Thyroid gland (tissue), 4 donors: ENCODE measurements at regions not wholly inside any gene's neighbourhood (a gene's known extent, or its start where the extent isn't known, plus 50 kb on each side); places are given as distances from the start of the nearest gene placed in this dataset.

Experiments used
- DNase-seq, 2 donors: peaks; one replicate each; pipeline ENCODE4 v3.0.0-alpha.2; 2019
- H3K27ac ChIP-seq, 3 donors: fragments of 200-600 bp; sonication (generic); 1 replicate in 2 of 3; 2 replicates in 1 of 3; pipeline ENCODE4 v1.5.1; 2016 to 2019; ENCODE audit warnings: mild to moderate bottlenecking in 1 of 3, moderate library complexity in 1 of 3
- H3K27me3 ChIP-seq: fragments of 200-600 bp; sonication (generic); one replicate; pipeline ENCODE4 v1.5.1; 2019
- H3K36me3 ChIP-seq, 2 donors: fragments of 200-600 bp; sonication (generic); one replicate each; pipeline ENCODE4 v1.5.1; 2016 to 2019
- H3K4me1 ChIP-seq, 2 donors: fragments of 200-600 bp; sonication (generic); one replicate each; pipeline ENCODE4 v1.5.1; 2017 to 2019
- H3K4me3 ChIP-seq, 3 donors: fragments of 200-600 bp; sonication (generic); replicated peaks in 1 of 3; 1 replicate in 2 of 3; 2 replicates in 1 of 3; pipeline ENCODE4 v1.5.1; 2016; ENCODE audit warnings: mild to moderate bottlenecking in 1 of 3
- H3K9me3 ChIP-seq: fragments of 200-600 bp; sonication (generic); one replicate; pipeline ENCODE4 v1.5.1; 2017
- POLR2A ChIP-seq, 2 donors: fragments of 450-650 bp; IDR thresholded peaks; one replicate each; pipeline ENCODE4 v1.6.1; 2017; ENCODE audit warnings: antibody characterized with exemption in 2 of 2, mild to moderate bottlenecking in 2 of 2, moderate library complexity in 1 of 2
- WGBS, 2 donors: methylation state at CpG; one replicate each; pipeline ENCODE4 v1.1.5; 2017; 5-methylcytosine and 5-hydroxymethylcytosine counted together
- intact Hi-C: fragments of 100-400 bp; cut with DNase I; formaldehyde crosslinking; loops from one replicate; pipeline ENCODE4 v1.15.1; 2023
- TF ChIP-seq, protein P1 (sequence below), 6 experiments: fragments of 200-600 bp in 3 of 6; fragments of 450-650 bp in 3 of 6; sonication (generic) in 3 of 6; IDR thresholded peaks; one replicate each; pipeline ENCODE4 v1.5.1; 2016 to 2019; ENCODE audit warnings: antibody characterized with exemption in 6 of 6, mild to moderate bottlenecking in 2 of 6, inconsistent platforms in 1 of 6, moderate library complexity in 1 of 6

- no peak for TF ChIP-seq POLR2A (IDR thresholded peaks at IDR 0.05)
- TF ChIP-seq, protein P1, sequence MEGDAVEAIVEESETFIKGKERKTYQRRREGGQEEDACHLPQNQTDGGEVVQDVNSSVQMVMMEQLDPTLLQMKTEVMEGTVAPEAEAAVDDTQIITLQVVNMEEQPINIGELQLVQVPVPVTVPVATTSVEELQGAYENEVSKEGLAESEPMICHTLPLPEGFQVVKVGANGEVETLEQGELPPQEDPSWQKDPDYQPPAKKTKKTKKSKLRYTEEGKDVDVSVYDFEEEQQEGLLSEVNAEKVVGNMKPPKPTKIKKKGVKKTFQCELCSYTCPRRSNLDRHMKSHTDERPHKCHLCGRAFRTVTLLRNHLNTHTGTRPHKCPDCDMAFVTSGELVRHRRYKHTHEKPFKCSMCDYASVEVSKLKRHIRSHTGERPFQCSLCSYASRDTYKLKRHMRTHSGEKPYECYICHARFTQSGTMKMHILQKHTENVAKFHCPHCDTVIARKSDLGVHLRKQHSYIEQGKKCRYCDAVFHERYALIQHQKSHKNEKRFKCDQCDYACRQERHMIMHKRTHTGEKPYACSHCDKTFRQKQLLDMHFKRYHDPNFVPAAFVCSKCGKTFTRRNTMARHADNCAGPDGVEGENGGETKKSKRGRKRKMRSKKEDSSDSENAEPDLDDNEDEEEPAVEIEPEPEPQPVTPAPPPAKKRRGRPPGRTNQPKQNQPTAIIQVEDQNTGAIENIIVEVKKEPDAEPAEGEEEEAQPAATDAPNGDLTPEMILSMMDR (IDR thresholded peaks at IDR 0.05): no peak
- H3K36me3 ChIP-seq: no peaks in the 10 kb centered on the region
- 89 to 94% methylated on average over 1 to 2 of the region's 2 CpGs for WGBS, 2 donors
- intact Hi-C loops: no loop called here
- H3K4me1 ChIP-seq: no peaks in the 10 kb centered on the region
- no peak for DNase-seq
- no peaks in the 10 kb centered on the region for H3K27me3 ChIP-seq
- H3K4me3 ChIP-seq: no peak overlapping the region
- H3K27ac ChIP-seq: no peak overlapping the region
- H3K9me3 ChIP-seq: no peaks in the 10 kb centered on the region
Measured at GRCh38 chr16:50440531-50440930, 71.7 kb upstream of the BRD7 start.

- Histone ChIP-seq H3K36me3 (no peaks in the 10 kb centered on the region), H3K27ac (no peak overlapping the region), H3K4me1 (no peaks in the 10 kb centered on the region), H3K27me3 (no peaks in the 10 kb centered on the region), H3K9me3 (no peaks in the 10 kb centered on the region), H3K4me3 (no peak overlapping the region)
- no peak for DNase-seq
- TF ChIP-seq, protein P1 (IDR thresholded peaks at IDR 0.05): no peak
- no peak for TF ChIP-seq POLR2A (IDR thresholded peaks at IDR 0.05)
- intact Hi-C loops: no loop called here
- 71 to 75% methylated on average over 10 to 13 of the region's 13 CpGs for WGBS, 2 donors
Measured at GRCh38 chr16:50437769-50438437, 69.1 kb upstream of the BRD7 start.

DNA sequence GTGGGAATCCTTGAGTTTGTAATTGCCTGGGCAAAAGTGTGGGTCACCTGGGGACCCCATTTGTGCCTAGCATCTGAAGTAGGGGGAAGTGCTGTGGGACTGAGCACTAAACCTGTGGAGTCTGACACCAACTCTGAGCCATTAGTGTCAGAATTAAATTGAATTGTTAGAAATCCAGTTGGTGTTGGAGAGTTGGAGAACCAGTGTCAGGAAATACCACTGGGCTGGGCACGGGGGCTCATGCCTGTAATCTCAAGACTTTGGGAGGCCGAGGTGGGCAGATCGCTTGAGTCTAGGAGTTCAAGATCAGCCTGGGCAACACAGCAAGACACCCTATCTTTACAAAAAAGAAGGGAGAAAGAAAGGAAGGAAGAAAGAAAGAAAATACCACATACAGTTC lies 67.5 kb upstream of the BRD7 start:
- no peak for DNase-seq

DNA sequence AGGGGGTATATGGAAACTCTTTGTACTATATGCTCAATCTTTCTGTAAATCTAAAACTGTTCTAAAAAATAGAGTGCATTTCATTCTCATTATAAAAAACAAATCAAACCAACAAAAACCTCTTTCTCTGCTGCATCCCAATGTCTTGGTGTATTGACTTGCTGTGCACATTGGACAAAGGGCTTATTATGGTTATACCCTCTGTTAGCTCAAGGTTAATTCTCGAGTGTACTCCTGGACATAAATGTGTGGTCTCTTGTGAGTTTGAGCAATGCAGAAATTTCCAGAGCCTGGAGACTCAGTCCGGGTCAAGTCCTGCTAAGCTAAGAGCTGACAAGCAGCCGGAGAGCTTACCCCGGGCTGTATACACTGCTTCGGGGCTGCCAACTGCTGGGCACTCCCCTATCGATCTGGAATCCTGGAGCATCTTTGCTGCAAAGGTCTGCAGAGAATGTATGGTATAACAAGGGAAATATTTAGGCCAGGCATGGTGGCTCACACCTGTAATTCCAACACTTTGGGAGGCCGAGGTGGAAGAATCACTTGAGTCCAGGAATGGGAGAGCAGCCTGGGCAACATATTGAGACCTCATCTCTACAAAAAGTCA lies 66.2 kb upstream of the BRD7 start:
- intact Hi-C loops: no loop called here
- H3K27me3 ChIP-seq: no peaks in the 10 kb centered on the region
- TF ChIP-seq, protein P1 (IDR thresholded peaks at IDR 0.05): no peak
- TF ChIP-seq POLR2A (IDR thresholded peaks at IDR 0.05): no peak
- H3K27ac ChIP-seq: no peak overlapping the region
- H3K4me1 ChIP-seq: no peaks in the 10 kb centered on the region
- H3K4me3 ChIP-seq: no peak overlapping the region
- no peaks in the 10 kb centered on the region for H3K9me3 ChIP-seq
- no peaks in the 10 kb centered on the region for H3K36me3 ChIP-seq
- 87 to 89% methylated on average over 5 to 7 of the region's 7 CpGs for WGBS, 2 donors
- DNase-seq: no peak

More for the DNA sequence above, 67.5 kb upstream of the BRD7 start:
- no peaks in the 10 kb centered on the region for H3K36me3 ChIP-seq
- H3K9me3 ChIP-seq: no peaks in the 10 kb centered on the region
- no peak overlapping the region for H3K27ac ChIP-seq
- no peak for TF ChIP-seq POLR2A (IDR thresholded peaks at IDR 0.05)
- TF ChIP-seq, protein P1 (IDR thresholded peaks at IDR 0.05): no peak
- no peak overlapping the region for H3K4me3 ChIP-seq
- H3K4me1 ChIP-seq: no peaks in the 10 kb centered on the region
- WGBS, 2 donors: 84 to 93% methylated on average over 3 of the region's 3 CpGs
- intact Hi-C loops: no loop called here
- H3K27me3 ChIP-seq: no peaks in the 10 kb centered on the region

GRCh38 chr16:50430076-50430475 lies 61.3 kb upstream of the BRD7 start:
- Histone ChIP-seq H3K9me3 (no peaks in the 10 kb centered on the region), H3K4me1 (no peaks in the 10 kb centered on the region), H3K27ac (no peak overlapping the region), H3K4me3 (no peak overlapping the region), H3K36me3 (no peaks in the 10 kb centered on the region), H3K27me3 (no peaks in the 10 kb centered on the region)
- intact Hi-C loops: no loop called here
- WGBS, 2 donors: 86 to 90% methylated on average over 3 of the region's 3 CpGs
- no peak for DNase-seq
- TF ChIP-seq, protein P1 (IDR thresholded peaks at IDR 0.05): no peak
- TF ChIP-seq POLR2A (IDR thresholded peaks at IDR 0.05): no peak
